Endothelial cell of umbilical vein (primary cell): ENCODE measurements at regions not wholly inside any gene's neighbourhood (a gene's known extent, or its start where the extent isn't known, plus 50 kb on each side); places are given as distances from the start of the nearest gene placed in this dataset.

Experiments used
- BruUV-seq: library from RNA; stranded (reverse); fragments of 400-500 nt; replicated peaks from 2 replicates; lab custom pipeline; 2021; lab: Mats Ljungman, UMichigan
- CTCF ChIA-PET: fragments of 300-600, 350-600 bp; sonication (Branson Sonifier 250); formaldehyde crosslinking; loops from one replicate; lab custom pipeline; 2021; ENCODE audit warnings: antibody characterized with exemption, inconsistent platforms; lab: Charles Lee
- POLR2A ChIA-PET: fragments of 300-600, 350-600 bp; sonication (Branson Sonifier 250); formaldehyde crosslinking; loops from one replicate; lab custom pipeline; 2021; ENCODE audit warnings: antibody characterized with exemption, inconsistent platforms; lab: Charles Lee
- DNase-seq: peaks from one replicate; pipeline ENCODE4 v3.0.0-alpha.2; 2011; ENCODE audit warnings: low read depth, low spot score
- FAIRE-seq: peaks from 2 replicates; lab custom pipeline; 2011; peaks lifted over from hg19 to GRCh38; lab: Jason Lieb, UNC
- H2AFZ ChIP-seq: 2 replicates; pipeline ENCODE4 v1.6.0; 2012; ENCODE audit warnings: low read depth, low read length, control low read depth, inconsistent platforms
- H3K27ac ChIP-seq: 2 replicates; pipeline ENCODE4 v1.5.1; 2011; ENCODE audit warnings: low read depth, mild to moderate bottlenecking, control low read depth, low read length, moderate library complexity; ENCODE audit not compliant: insufficient read depth
- H3K27me3 ChIP-seq, 2 experiments: 2 replicates each; pipeline versions ENCODE4 v1.6.0 to v1.6.1; 2011; ENCODE audit warnings: low read length in 2 of 2, mixed read lengths in 1 of 2; ENCODE audit not compliant: control insufficient read depth in 2 of 2, insufficient read depth in 2 of 2
- H3K36me3 ChIP-seq, 2 experiments: 2 replicates in 1 of 2; 3 replicates in 1 of 2; pipeline ENCODE4 v1.5.1; 2011; ENCODE audit warnings: low read length in 2 of 2, mild to moderate bottlenecking in 1 of 2, moderate library complexity in 1 of 2; ENCODE audit not compliant: control insufficient read depth in 2 of 2, insufficient read depth in 2 of 2; ENCODE audit errors: extremely low read depth in 1 of 2
- H3K4me1 ChIP-seq: 3 replicates; pipeline ENCODE4 v1.5.1; 2011; ENCODE audit warnings: mild to moderate bottlenecking, low read length; ENCODE audit not compliant: control insufficient read depth, insufficient read depth; ENCODE audit errors: extremely low read depth
- H3K4me2 ChIP-seq: 2 replicates; pipeline ENCODE4 v1.6.1; 2011; ENCODE audit warnings: low read length, control low read depth, mixed read lengths; ENCODE audit not compliant: insufficient read depth
- H3K4me3 ChIP-seq, 3 experiments: fragments of 200-600 bp in 1 of 3; sonication (generic), shearing (Covaris generic) in 1 of 3; replicated peaks in 1 of 3; 2 replicates each; pipeline ENCODE4 v1.5.1; 2011 to 2016; ENCODE audit warnings: control low read depth in 3 of 3, low read length in 3 of 3, mild to moderate bottlenecking in 2 of 3, inconsistent platforms in 1 of 3, low read depth in 1 of 3, moderate library complexity in 1 of 3; ENCODE audit not compliant: insufficient read depth in 1 of 3
- H3K79me2 ChIP-seq: 2 replicates; pipeline ENCODE4 v1.6.0; 2012; ENCODE audit warnings: low read length, inconsistent platforms; ENCODE audit not compliant: control insufficient read depth, insufficient read depth
- H3K9ac ChIP-seq: replicated peaks from 2 replicates; pipeline ENCODE3; 2011; ENCODE audit warnings: low read length, control low read depth; ENCODE audit not compliant: insufficient read depth; ENCODE audit errors: extremely low read depth
- H3K9me1 ChIP-seq: replicated peaks from 3 replicates; pipeline ENCODE4 v1.6.0; 2011; ENCODE audit warnings: mild to moderate bottlenecking, low read length; ENCODE audit not compliant: control insufficient read depth, insufficient read depth; ENCODE audit errors: extremely low read depth
- H3K9me3 ChIP-seq: replicated peaks from 2 replicates; pipeline ENCODE4 v1.5.1; 2012; ENCODE audit warnings: low read length, inconsistent platforms; ENCODE audit not compliant: control insufficient read depth, insufficient read depth
- H4K20me1 ChIP-seq: replicated peaks from 2 replicates; pipeline ENCODE3; 2011; ENCODE audit warnings: mild to moderate bottlenecking, low read length; ENCODE audit not compliant: control insufficient read depth, insufficient read depth; ENCODE audit errors: extremely low read depth
- EZH2 ChIP-seq: IDR thresholded peaks from 2 replicates; pipeline ENCODE4 v1.6.1; 2012; ENCODE audit warnings: borderline replicate concordance, low read depth, mild to moderate bottlenecking, moderate library complexity, low read length, inconsistent platforms; ENCODE audit not compliant: severe bottlenecking
- FOS ChIP-seq: IDR thresholded peaks from 2 replicates; pipeline ENCODE4 v1.6.1; 2011; ENCODE audit warnings: mild to moderate bottlenecking, low read length, moderate library complexity, borderline replicate concordance; ENCODE audit not compliant: insufficient read depth
- GATA2 ChIP-seq: IDR thresholded peaks from 2 replicates; pipeline ENCODE4 v1.7.0; 2011; ENCODE audit warnings: low read depth, mild to moderate bottlenecking, moderate library complexity, mixed read lengths, low read length; ENCODE audit not compliant: insufficient read length, insufficient read depth
- JUN ChIP-seq: IDR thresholded peaks from 2 replicates; pipeline ENCODE4 v1.6.1; 2011; ENCODE audit warnings: borderline replicate concordance, low read depth; ENCODE audit not compliant: insufficient read length, insufficient read depth
- MYC ChIP-seq: IDR thresholded peaks from one replicate; pipeline ENCODE4 v1.6.1; 2011; ENCODE audit warnings: mild to moderate bottlenecking, low read depth, low read length
- POLR2A ChIP-seq: IDR thresholded peaks from 2 replicates; pipeline ENCODE4 v1.6.1; 2012; ENCODE audit warnings: low read depth, mild to moderate bottlenecking, control low read depth, low read length
- POLR2AphosphoS5 ChIP-seq: IDR thresholded peaks from 2 replicates; pipeline ENCODE4 v1.6.1; 2012; ENCODE audit warnings: low read depth, mild to moderate bottlenecking, control low read depth, low read length, moderate library complexity; ENCODE audit not compliant: insufficient read depth
- dilution Hi-C: fragments of 300-500 bp; cut with MboI; formaldehyde crosslinking; loops from one replicate; pipeline ENCODE4 v1.15.0; 2019; ENCODE audit warnings: low sequenced_read_pairs; ENCODE audit not compliant: extremely low pct_ligation_motif_present
- intact Hi-C: fragments of 100-400 bp; cut with micrococcal nuclease; formaldehyde crosslinking; loops from one replicate; pipeline ENCODE4 v1.10.0; 2022
- TF ChIP-seq, protein P1 (sequence below), 2 donors: IDR thresholded peaks; 1 replicate in 1 of 2; 2 replicates in 1 of 2; pipeline ENCODE4 v1.5.1; 2011; ENCODE audit warnings: low read length in 2 of 2, mild to moderate bottlenecking in 2 of 2, moderate library complexity in 2 of 2, control low read depth in 1 of 2, inconsistent platforms in 1 of 2, low read depth in 1 of 2; ENCODE audit not compliant: insufficient read depth in 1 of 2; ENCODE audit errors: extremely low read depth in 1 of 2
- TF ChIP-seq, protein P2 (sequence below): IDR thresholded peaks from 2 replicates; pipeline ENCODE4 v1.6.1; 2011; ENCODE audit not compliant: insufficient read depth, insufficient read length

DNA sequence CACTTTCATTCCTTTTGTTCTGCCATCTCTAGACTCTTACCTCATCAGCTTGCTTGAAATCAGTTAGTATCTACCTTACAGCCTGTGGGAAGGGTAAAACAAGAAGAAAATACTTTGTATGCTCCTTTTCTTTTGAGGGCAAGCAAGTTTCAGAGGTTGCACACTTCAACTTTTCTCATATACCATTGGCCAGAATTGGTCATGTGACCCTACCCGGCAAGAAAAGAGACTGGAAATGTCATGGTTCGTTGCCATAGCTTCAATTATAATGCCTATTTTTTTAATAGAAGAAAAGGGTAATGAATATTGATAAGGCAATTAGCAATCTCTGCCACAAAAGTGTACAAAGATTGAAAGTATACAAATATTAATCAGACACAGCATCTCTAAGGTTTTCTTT, 346.7 kb upstream of the TACR3 start:
- intact Hi-C loops, result no loop called here
- CTCF ChIA-PET, result no interaction called here

More for the DNA sequence above, 346.7 kb upstream of the TACR3 start:
- H2AFZ ChIP-seq, result no peak overlapping the region
- H4K20me1 ChIP-seq, result no peaks in the 10 kb centered on the region
- FAIRE-seq, result no peak
- no peak overlapping the region for H3K9ac ChIP-seq
- no peaks in the 10 kb centered on the region for H3K79me2 ChIP-seq
- POLR2A ChIA-PET, result no interaction called here
- no peak for DNase-seq
- TF ChIP-seq GATA2 (no peak), POLR2AphosphoS5 (no peak), POLR2A (no peak), EZH2 (no peak), MYC (no peak), JUN (no peak), FOS (no peak)
- TF ChIP-seq, protein P1, sequence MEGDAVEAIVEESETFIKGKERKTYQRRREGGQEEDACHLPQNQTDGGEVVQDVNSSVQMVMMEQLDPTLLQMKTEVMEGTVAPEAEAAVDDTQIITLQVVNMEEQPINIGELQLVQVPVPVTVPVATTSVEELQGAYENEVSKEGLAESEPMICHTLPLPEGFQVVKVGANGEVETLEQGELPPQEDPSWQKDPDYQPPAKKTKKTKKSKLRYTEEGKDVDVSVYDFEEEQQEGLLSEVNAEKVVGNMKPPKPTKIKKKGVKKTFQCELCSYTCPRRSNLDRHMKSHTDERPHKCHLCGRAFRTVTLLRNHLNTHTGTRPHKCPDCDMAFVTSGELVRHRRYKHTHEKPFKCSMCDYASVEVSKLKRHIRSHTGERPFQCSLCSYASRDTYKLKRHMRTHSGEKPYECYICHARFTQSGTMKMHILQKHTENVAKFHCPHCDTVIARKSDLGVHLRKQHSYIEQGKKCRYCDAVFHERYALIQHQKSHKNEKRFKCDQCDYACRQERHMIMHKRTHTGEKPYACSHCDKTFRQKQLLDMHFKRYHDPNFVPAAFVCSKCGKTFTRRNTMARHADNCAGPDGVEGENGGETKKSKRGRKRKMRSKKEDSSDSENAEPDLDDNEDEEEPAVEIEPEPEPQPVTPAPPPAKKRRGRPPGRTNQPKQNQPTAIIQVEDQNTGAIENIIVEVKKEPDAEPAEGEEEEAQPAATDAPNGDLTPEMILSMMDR (IDR thresholded peaks at IDR 0.05; ENCODE audit: extremely low read depth in 1 of 2, insufficient read depth in 1 of 2, low read depth in 1 of 2, low read length in 2 of 2), result no peak
- TF ChIP-seq, protein P2, sequence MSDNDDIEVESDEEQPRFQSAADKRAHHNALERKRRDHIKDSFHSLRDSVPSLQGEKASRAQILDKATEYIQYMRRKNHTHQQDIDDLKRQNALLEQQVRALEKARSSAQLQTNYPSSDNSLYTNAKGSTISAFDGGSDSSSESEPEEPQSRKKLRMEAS, result no peak
- no peaks in the 10 kb centered on the region for H3K4me1 ChIP-seq
- no peak overlapping the region for H3K4me2 ChIP-seq
- dilution Hi-C loops, result no loop called here
- H3K4me3 ChIP-seq, result no peak overlapping the region
- no peaks in the 10 kb centered on the region for H3K27me3 ChIP-seq
- no peaks in the 10 kb centered on the region for H3K9me3 ChIP-seq
- H3K9me1 ChIP-seq, result no peaks in the 10 kb centered on the region
- H3K27ac ChIP-seq, result no peak overlapping the region
- no TSS peak for BruUV-seq
- H3K36me3 ChIP-seq, result no peaks in the 10 kb centered on the region
